Cerebellar cortex (tissue), 1 donor: ENCODE measurements at regions not wholly inside any gene's neighbourhood (a gene's known extent, or its start where the extent isn't known, plus 50 kb on each side); places are given as distances from the start of the nearest gene placed in this dataset.
A peak's percentile ranks its signal among the peaks of the same experiment; 100 is the strongest.

Experiments
- DNase-seq: peaks from one replicate; pipeline ENCODE4 v3.0.0-alpha.2; 2015; ENCODE audit warnings: low spot score

GRCh38 chr15:58271410-58271809, 133.2 kb downstream of the AQP9 start:
- DNase-seq: no peak

GRCh38 chr15:58273104-58273503, 134.9 kb downstream of the AQP9 start:
- DNase-seq: no peak

DNA sequence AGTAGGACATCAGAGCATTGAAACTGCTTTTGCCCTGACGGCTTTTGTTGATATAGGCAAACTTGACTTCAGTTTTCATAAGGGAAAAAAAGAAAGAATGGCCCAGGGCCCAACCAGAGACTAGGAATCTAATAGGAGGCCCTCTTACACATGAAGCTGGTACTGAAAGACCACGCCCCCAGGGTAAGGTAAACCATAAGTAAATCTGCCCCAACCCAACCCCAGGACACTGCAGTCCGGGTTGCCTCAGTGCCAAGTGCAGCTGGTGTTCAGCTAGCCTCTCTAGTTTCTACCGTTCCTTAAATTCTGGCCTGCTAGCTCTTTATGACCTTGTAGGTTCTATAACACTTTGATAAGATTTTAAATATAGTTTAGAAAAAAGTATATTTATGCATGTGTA, 136.7 kb downstream of the AQP9 start:
- no peak for DNase-seq

DNA sequence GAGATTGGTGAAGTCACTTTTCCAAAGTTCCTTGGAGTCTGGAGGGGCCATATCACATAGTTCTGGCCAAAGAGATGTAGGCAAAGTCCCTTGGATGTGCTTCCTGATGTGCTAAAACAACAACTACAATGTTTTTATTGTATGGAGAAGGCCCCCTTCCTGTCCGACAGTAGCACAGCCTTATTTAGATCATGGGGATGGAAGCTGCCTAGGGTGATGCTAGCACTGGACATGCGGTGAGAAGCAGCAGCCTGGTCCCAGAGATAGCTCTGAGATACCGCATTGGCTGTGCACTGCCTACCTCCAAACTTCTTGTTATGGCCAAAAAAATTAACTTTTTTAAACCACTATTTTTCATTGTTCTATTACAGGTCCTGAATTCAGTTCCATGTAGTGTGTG, 137.6 kb downstream of the AQP9 start:
- no peak for DNase-seq

DNA sequence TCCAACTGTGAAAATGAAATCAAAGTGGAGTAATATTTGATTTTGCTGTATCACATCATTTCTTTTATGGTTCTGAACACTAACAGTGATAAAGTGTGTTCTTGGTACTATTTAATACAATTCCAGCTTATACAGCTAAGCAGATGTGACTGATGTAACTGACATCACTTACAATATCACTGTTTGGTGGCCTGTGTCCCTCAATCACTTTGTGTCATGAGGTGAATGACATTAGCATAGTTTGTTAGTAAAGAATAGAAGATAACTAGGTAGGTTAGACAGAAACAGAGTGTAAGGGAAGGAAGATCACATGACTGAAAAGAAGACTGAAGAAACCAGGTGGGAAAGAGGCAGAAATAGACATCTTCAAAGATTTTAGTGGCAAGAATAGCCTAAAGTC, 138.7 kb downstream of the AQP9 start:
- no peak for DNase-seq

- no peak for DNase-seq
Measured at GRCh38 chr15:58277333-58277732, 139.2 kb downstream of the AQP9 start.

- DNase-seq: peak; percentile 48
Measured at GRCh38 chr15:58279106-58279505, 140.9 kb downstream of the AQP9 start.

DNA sequence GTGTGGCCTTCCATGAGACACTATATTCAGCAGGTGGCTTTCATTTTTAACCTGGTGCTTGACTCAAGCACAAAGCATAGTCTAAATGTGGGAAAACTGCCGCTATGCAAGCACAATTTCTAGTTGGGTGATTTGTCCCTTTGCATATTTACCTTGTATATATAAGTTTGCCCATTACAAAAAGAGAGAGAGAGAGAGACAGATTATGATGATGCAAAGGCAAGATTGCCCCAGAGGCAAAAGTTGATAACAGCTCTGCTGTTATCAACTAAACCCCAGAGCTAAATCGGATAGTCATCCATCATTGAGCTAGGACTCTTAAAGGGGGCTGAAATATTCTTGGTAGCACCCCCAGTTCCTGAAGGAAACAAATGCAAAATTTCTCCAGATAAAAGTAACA, 141.5 kb downstream of the AQP9 start:
- DNase-seq: no peak

- no peak for DNase-seq
Measured at GRCh38 chr15:58282060-58282708, 144.0 kb downstream of the AQP9 start.

GRCh38 chr15:58283302-58283701, 145.1 kb downstream of the AQP9 start:
- no peak for DNase-seq

DNA sequence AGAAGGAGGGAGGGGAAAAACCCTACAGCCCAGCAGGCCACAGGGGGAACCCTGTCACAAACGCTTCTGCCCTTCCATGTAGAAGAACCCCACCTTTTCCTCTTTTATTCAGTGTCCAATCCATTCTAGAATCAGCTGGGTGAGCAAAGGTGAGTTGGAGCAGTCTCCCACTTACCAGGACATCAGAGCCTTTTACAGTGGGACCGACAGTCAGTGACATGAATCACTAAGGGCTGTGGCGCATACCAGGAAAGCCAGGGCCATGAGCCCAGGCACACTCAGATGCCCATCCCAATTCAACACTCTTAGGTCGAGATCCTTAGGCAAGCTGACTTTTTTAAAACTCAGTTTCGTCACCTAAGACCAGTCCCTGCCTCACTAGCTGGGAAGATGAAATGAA, 146.1 kb downstream of the AQP9 start:
- no peak for DNase-seq

- DNase-seq: no peak
Measured at GRCh38 chr15:58285212-58285920, 146.4 kb upstream of the LIPC start.

- no peak for DNase-seq
Measured at GRCh38 chr15:58285921-58286278, 145.9 kb upstream of the LIPC start.

DNA sequence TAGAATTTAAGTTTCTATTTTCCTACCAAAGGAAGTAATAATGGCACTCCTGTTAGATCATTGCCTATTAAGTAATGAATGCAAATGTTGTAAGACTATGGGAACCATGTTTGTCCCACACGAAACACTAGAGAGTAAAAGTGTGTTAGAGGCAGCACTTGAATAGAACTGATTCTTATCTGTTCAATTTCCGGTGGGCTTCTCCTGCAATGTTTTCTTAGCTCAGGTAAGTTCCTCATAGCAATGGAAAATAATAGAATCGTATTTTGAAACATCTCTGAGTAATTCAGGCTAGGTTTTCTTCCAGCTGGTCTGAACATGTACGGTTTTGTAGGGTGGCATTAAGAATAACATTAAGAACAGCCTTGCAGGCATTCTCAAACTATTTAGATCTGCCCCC, 145.3 kb upstream of the LIPC start:
- DNase-seq: no peak

DNA sequence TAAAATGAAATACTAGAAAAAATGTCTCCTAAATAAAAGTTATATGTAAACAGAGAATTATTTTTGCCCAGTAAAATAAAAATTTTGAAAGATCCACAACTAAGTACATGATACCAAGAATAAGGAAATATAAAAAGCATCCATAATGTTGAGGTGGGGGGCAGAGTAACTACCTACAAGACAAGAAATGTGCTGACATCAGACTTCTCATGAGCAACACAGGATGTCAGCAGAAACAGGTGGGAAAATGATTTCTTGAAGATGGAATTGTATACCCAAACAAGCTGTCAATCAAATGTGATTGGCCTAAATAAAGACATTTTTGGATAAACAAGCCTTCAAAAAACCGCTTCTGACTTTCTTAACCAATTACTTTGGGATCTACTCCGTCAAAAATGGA, 143.9 kb upstream of the LIPC start:
- no peak for DNase-seq

DNA sequence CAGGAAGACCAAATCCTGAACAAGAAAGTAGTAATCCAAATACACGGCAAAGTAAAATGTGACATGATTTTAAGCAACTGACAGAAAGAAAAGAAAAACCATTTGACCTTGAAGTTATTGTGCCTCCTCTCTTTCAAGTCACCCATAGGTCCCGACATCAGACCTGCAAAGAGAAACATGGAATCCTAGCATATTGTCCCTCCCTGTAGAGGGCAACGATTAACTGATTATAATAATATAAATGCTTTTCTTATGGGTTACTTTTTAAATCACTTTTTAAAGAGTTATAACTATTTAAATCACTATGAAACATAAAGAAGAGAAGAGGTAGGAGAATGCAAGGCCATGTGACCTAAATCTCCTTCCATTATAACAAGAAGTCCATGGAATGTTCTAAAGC, 143.2 kb upstream of the LIPC start:
- no peak for DNase-seq

- no peak for DNase-seq
Measured at GRCh38 chr15:58291848-58292247, 139.9 kb upstream of the LIPC start.

DNA sequence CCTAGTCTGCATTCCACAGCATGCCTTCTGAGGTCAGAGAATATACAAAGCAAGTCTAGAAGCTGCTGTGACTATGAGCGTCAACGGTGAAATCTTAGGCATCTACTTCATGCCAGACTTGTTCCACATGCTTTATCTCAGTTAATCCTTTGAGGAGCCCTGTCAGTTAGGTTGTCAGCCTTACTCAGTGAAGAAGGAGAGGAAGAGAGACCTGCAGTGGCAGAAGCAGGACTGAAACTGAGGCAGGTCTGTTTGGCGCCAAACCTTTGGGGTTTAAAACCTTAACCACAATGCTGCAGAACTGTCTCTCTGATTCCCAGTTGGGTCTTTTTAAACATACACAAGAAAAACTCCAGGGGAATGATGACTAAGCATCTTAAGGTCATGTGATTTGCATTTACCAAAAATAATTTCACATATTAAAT, 139.0 kb upstream of the LIPC start:
- no peak for DNase-seq

- DNase-seq: no peak
Measured at GRCh38 chr15:58293622-58294550, 137.9 kb upstream of the LIPC start.

DNA sequence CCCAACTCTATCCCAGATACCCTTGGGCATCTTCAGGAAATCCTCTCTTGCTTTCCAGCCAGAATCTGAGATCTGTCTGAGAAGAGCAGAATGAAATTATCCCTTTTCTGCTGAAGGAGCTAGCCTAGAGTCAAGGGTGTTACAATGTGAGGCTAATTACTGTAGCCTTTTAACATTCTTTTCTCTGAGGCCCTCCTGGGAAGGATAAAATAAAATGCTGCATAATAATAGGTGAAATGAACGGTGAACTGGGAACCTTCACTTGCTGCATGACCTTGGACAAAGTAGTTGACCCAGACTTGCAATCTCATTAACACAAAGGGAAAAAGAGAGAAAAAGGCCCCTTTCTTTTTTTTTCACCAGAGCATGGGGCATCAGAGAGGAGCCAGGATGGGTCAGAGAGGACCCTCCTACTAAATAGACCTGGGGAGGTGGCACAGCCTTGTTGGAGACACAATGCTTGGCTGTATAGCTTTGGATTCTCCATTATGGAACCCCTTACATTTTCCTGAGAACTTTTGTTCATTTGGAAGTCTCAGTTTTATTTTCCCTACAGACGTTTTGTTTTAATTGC, 137.0 kb upstream of the LIPC start:
- DNase-seq: no peak

- no peak for DNase-seq
Measured at GRCh38 chr15:58295637-58296215, 136.1 kb upstream of the LIPC start.

GRCh38 chr15:58296276-58296675, 135.5 kb upstream of the LIPC start:
- no peak for DNase-seq
